GM10248 (cell line): ENCODE measurements at regions not wholly inside any gene's neighbourhood (a gene's known extent, or its start where the extent isn't known, plus 50 kb on each side); places are given as distances from the start of the nearest gene placed in this dataset.
"Not testable (repeated sequence)": the region's sequence is repeated elsewhere in the genome, so short reads cannot be mapped to it uniquely, and the experiment has no call there.

Source experiments
- CTCF ChIA-PET: fragments of 300-600 bp; sonication (Branson Sonifier 250); formaldehyde crosslinking; extraction: SDS; loops from one replicate; lab custom pipeline; 2021; ENCODE audit warnings: antibody characterized with exemption; lab: Yijun Ruan, JAX
- POLR2A ChIA-PET: fragments of 350-650 bp; sonication (Branson Sonifier 250); formaldehyde crosslinking; extraction: SDS; loops from one replicate; lab custom pipeline; 2020; ENCODE audit warnings: antibody characterized with exemption; lab: Yijun Ruan, JAX
- DNase-seq: peaks from one replicate; pipeline ENCODE4 v3.0.0; 2012; ENCODE audit errors: extremely low spot score
- CTCF ChIP-seq: IDR thresholded peaks from 2 replicates; pipeline ENCODE4 v1.5.1; 2012; ENCODE audit warnings: mild to moderate bottlenecking, low read depth; ENCODE audit errors: extremely low read depth, missing control alignments, control extremely low read depth

DNA sequence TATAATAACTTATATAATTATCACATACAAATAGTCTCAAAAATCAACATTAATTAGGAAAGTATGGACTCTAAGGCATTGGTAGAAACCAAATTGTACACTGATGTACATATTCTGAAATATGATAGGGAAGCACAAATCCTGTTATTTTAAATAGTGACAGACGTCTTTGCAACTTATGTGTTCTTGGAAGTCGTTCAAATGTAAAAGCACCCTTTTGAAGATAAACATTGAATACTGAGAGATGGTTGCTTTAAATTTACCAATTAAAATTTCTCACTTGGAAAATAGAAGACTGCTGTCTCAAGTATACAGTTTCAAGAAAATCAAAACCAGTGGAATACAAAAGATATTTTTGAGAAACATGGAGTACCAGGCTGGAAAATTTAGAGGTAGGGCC is 457.4 kb upstream of the NUDT12 start:
- CTCF ChIA-PET = no interaction called here
- DNase-seq = no peak
- POLR2A ChIA-PET = no interaction called here
- no peak for TF ChIP-seq CTCF

GRCh38 chr5:104018299-104018698 is 455.7 kb upstream of the NUDT12 start:
- ChIA-PET CTCF (no interaction called here), POLR2A (no interaction called here)
- DNase-seq = no peak
- TF ChIP-seq CTCF = no peak

- DNase-seq = no peak
- ChIA-PET CTCF (no interaction called here), POLR2A (no interaction called here)
- TF ChIP-seq CTCF = no peak
Observed at GRCh38 chr5:104016646-104017045, 454.1 kb upstream of the NUDT12 start.

GRCh38 chr5:104015765-104016164 is 453.2 kb upstream of the NUDT12 start:
- ChIA-PET POLR2A (no interaction called here), CTCF (no interaction called here)
- no peak for TF ChIP-seq CTCF
- DNase-seq = no peak

DNA sequence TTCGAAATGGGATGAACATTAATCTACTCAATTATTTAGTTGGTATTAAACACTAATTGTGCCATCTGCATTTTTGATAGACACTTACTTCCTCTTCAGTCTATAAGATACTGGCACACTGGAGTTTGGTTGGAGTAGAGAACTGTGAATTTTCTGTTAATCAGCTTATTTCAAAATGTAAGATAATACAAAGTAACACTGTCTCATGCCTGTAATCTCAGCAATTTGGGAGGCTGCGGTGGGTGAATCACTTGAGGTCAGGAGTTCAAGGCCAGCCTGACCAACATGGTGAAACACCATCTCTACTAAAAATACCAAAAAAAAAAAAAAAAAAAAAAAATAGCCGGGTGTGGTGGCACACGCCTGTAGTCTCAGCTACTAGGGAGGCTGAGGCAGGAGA is 440.2 kb upstream of the NUDT12 start:
- DNase-seq, POLR2A ChIA-PET, CTCF ChIA-PET: not testable (repeated sequence)

GRCh38 chr5:104001136-104001535 is 438.5 kb upstream of the NUDT12 start:
- DNase-seq = no peak
- POLR2A ChIA-PET = no interaction called here
- TF ChIP-seq CTCF = no peak
- CTCF ChIA-PET = interaction anchor here (1.4 kb wide), 1 partner anchor 11 kb away, joined by 4 read pairs; no protein-coding TSS in a partner anchor

GRCh38 chr5:103993031-103993430 is 430.4 kb upstream of the NUDT12 start:
- no peak for DNase-seq
- ChIA-PET POLR2A (no interaction called here), CTCF (interaction anchor here (1.3 kb wide), 1 partner anchor 9 kb away, joined by 3 read pairs; no protein-coding TSS in a partner anchor)
- TF ChIP-seq CTCF = no peak
